Muscle of leg (tissue), 3 donors: ENCODE measurements at regions not wholly inside any gene's neighbourhood (a gene's known extent, or its start where the extent isn't known, plus 50 kb on each side); places are given as distances from the start of the nearest gene placed in this dataset.
A peak's percentile ranks its signal among the peaks of the same experiment; 100 is the strongest.
"Not testable (repeated sequence)": the region's sequence is repeated elsewhere in the genome, so short reads cannot be mapped to it uniquely, and the experiment has no call there.

Source experiments
- DNase-seq: peaks from one replicate; pipeline ENCODE4 v3.0.0; 2013
- H3K27ac ChIP-seq: one replicate; pipeline ENCODE4 v1.5.1; 2013; ENCODE audit warnings: mild to moderate bottlenecking, low read length, control low read depth
- H3K27me3 ChIP-seq: one replicate; pipeline ENCODE4 v1.6.1; 2013; ENCODE audit warnings: low read length; ENCODE audit not compliant: control insufficient read depth, insufficient read depth
- H3K36me3 ChIP-seq: one replicate; pipeline ENCODE4 v1.6.1; 2013; ENCODE audit warnings: low read length; ENCODE audit not compliant: control insufficient read depth, insufficient read depth
- H3K4me1 ChIP-seq: one replicate; pipeline ENCODE4 v1.6.1; 2013; ENCODE audit warnings: low read length; ENCODE audit not compliant: control insufficient read depth, insufficient read depth
- H3K4me3 ChIP-seq: one replicate; pipeline ENCODE4 v1.5.1; 2013; ENCODE audit warnings: low read length, control low read depth
- H3K9me3 ChIP-seq: replicated peaks from 2 replicates; pipeline ENCODE4 v1.6.1; 2013; ENCODE audit warnings: low read depth, low read length; ENCODE audit not compliant: control insufficient read depth
- WGBS: methylation state at CpG from one replicate; pipeline ENCODE4 v1.1.5; 2013; ENCODE audit warnings: missing lambda C conversion rate; ENCODE audit not compliant: insufficient coverage; 5-methylcytosine and 5-hydroxymethylcytosine counted together

- Histone ChIP-seq H3K27me3 (no peaks in the 10 kb centered on the region), H3K27ac (no peak overlapping the region), H3K4me3 (no peak overlapping the region), H3K9me3 (no peaks in the 10 kb centered on the region), H3K4me1 (peaks cover 3% of the 10 kb centered on the region), H3K36me3 (no peaks in the 10 kb centered on the region)
- no peak for DNase-seq
- 71% methylated on average over 3 of the region's 4 CpGs for WGBS
Measured at GRCh38 chr10:5288359-5288758, 76.4 kb upstream of the UCN3 start.

- not testable (repeated sequence) for H3K27ac ChIP-seq, H3K9me3 ChIP-seq, H3K36me3 ChIP-seq, H3K4me3 ChIP-seq, H3K4me1 ChIP-seq, H3K27me3 ChIP-seq, DNase-seq
- no CpG with 5 or more reads among the region's 1 CpG for WGBS
Measured at GRCh38 chr10:5289228-5289627, 75.5 kb upstream of the UCN3 start.

GRCh38 chr10:5291501-5292195 lies 73.1 kb upstream of the UCN3 start:
- H3K27me3 ChIP-seq, result no peaks in the 10 kb centered on the region
- H3K4me1 ChIP-seq, result peaks cover 2% of the 10 kb centered on the region
- WGBS, result 51% methylated on average over 8 of the region's 13 CpGs
- no peak overlapping the region for H3K4me3 ChIP-seq
- no peaks in the 10 kb centered on the region for H3K36me3 ChIP-seq
- no peaks in the 10 kb centered on the region for H3K9me3 ChIP-seq
- peak; percentile 37 for DNase-seq
- no peak overlapping the region for H3K27ac ChIP-seq

GRCh38 chr10:5292196-5292735 lies 72.5 kb upstream of the UCN3 start:
- Histone ChIP-seq H3K36me3 (no peaks in the 10 kb centered on the region), H3K4me1 (peaks cover 2% of the 10 kb centered on the region), H3K9me3 (no peaks in the 10 kb centered on the region), H3K27ac (no peak overlapping the region), H3K27me3 (no peaks in the 10 kb centered on the region), H3K4me3 (no peak overlapping the region)
- DNase-seq, result no peak
- WGBS, result 64% methylated on average over 4 of the region's 7 CpGs

GRCh38 chr10:5292970-5293369 lies 71.8 kb upstream of the UCN3 start:
- not testable (repeated sequence) for H3K4me1 ChIP-seq, H3K27ac ChIP-seq, H3K9me3 ChIP-seq

GRCh38 chr10:5293691-5294550 lies 70.8 kb upstream of the UCN3 start:
- peak; percentile 14 for DNase-seq
- H3K4me3 ChIP-seq, result no peak overlapping the region
- WGBS, result 49% methylated on average over 11 of the region's 15 CpGs
- H3K4me1 ChIP-seq, result peaks cover 2% of the 10 kb centered on the region
- no peaks in the 10 kb centered on the region for H3K36me3 ChIP-seq
- no peak overlapping the region for H3K27ac ChIP-seq
- H3K27me3 ChIP-seq, result no peaks in the 10 kb centered on the region
- no peaks in the 10 kb centered on the region for H3K9me3 ChIP-seq

More at GRCh38 chr10:5292970-5293369, 71.8 kb upstream of the UCN3 start:
- not testable (repeated sequence) for H3K4me3 ChIP-seq, H3K36me3 ChIP-seq, DNase-seq, H3K27me3 ChIP-seq
- WGBS, result 100% methylated on average over 2 of the region's 2 CpGs

GRCh38 chr10:5297466-5297865 lies 67.3 kb upstream of the UCN3 start:
- Histone ChIP-seq H3K4me1 (no peaks in the 10 kb centered on the region), H3K4me3 (no peak overlapping the region), H3K36me3 (no peaks in the 10 kb centered on the region), H3K9me3 (no peaks in the 10 kb centered on the region), H3K27me3 (no peaks in the 10 kb centered on the region), H3K27ac (no peak overlapping the region)
- DNase-seq, result peak; percentile 6
- 78% methylated on average over 2 of the region's 3 CpGs for WGBS

GRCh38 chr10:5297996-5298395 lies 66.8 kb upstream of the UCN3 start:
- Histone ChIP-seq H3K4me1 (no peaks in the 10 kb centered on the region), H3K9me3 (no peaks in the 10 kb centered on the region), H3K27ac (no peak overlapping the region), H3K27me3 (no peaks in the 10 kb centered on the region), H3K36me3 (no peaks in the 10 kb centered on the region), H3K4me3 (no peak overlapping the region)
- DNase-seq, result no peak
- 100% methylated on average over 1 of the region's 4 CpGs for WGBS

GRCh38 chr10:5299950-5300349 lies 64.8 kb upstream of the UCN3 start:
- no peak for DNase-seq
- H3K27ac ChIP-seq, result no peak overlapping the region
- no peaks in the 10 kb centered on the region for H3K4me1 ChIP-seq
- no peaks in the 10 kb centered on the region for H3K27me3 ChIP-seq
- H3K9me3 ChIP-seq, result no peaks in the 10 kb centered on the region
- H3K4me3 ChIP-seq, result no peak overlapping the region
- no CpG with 5 or more reads among the region's 3 CpGs for WGBS
- H3K36me3 ChIP-seq, result no peaks in the 10 kb centered on the region

GRCh38 chr10:5303504-5303903 lies 61.3 kb upstream of the UCN3 start:
- Histone ChIP-seq H3K4me1 (no peaks in the 10 kb centered on the region), H3K9me3 (no peaks in the 10 kb centered on the region), H3K27ac (no peak overlapping the region), H3K4me3 (no peak overlapping the region), H3K27me3 (no peaks in the 10 kb centered on the region), H3K36me3 (no peaks in the 10 kb centered on the region)
- DNase-seq, result no peak
- WGBS, result no CpG with 5 or more reads among the region's 2 CpGs
